Coronary artery (tissue), 2 donors: ENCODE measurements at regions not wholly inside any gene's neighbourhood (a gene's known extent, or its start where the extent isn't known, plus 50 kb on each side); places are given as distances from the start of the nearest gene placed in this dataset.

Experiments
- DNase-seq: peaks from one replicate; pipeline ENCODE4 v3.0.0-alpha.2; 2017; ENCODE audit warnings: low spot score
- H3K27ac ChIP-seq, 2 donors: fragments of 200-600 bp; sonication (generic); one replicate each; pipeline ENCODE4 v1.5.1; 2016 to 2019
- H3K4me3 ChIP-seq: fragments of 200-600 bp; sonication (generic); 2 replicates; pipeline ENCODE4 v1.5.1; 2016; ENCODE audit warnings: mild to moderate bottlenecking, moderate library complexity
- CTCF ChIP-seq: fragments of 200-600 bp; sonication (generic); IDR thresholded peaks from one replicate; pipeline ENCODE4 v1.5.1; 2019; ENCODE audit warnings: antibody characterized with exemption

- TF ChIP-seq CTCF: no peak
- Histone ChIP-seq H3K4me3 (no peak overlapping the region), H3K27ac (no peak overlapping the region)
- no peak for DNase-seq
Measured at GRCh38 chr16:72711823-72712222, 336.1 kb downstream of the ZFHX3 start.

- no peak for DNase-seq
- TF ChIP-seq CTCF: no peak
- Histone ChIP-seq H3K27ac (no peak overlapping the region), H3K4me3 (no peak overlapping the region)
Measured at GRCh38 chr16:72705801-72706200, 342.1 kb downstream of the ZFHX3 start.

GRCh38 chr16:72704746-72705372 lies 343.1 kb downstream of the ZFHX3 start:
- H3K4me3 ChIP-seq: no peak overlapping the region
- no peak for TF ChIP-seq CTCF
- no peak for DNase-seq
- H3K27ac ChIP-seq: no peak overlapping the region

- no peak for TF ChIP-seq CTCF
- no peak for DNase-seq
Measured at GRCh38 chr16:72689851-72690250, 358.1 kb downstream of the ZFHX3 start.

GRCh38 chr16:72680732-72681131 lies 367.2 kb downstream of the ZFHX3 start:
- H3K4me3 ChIP-seq: no peak overlapping the region
- no peak for TF ChIP-seq CTCF
- H3K27ac ChIP-seq: no peak overlapping the region
- no peak for DNase-seq

More at GRCh38 chr16:72689851-72690250, 358.1 kb downstream of the ZFHX3 start:
- no peak overlapping the region for H3K4me3 ChIP-seq
- no peak overlapping the region for H3K27ac ChIP-seq

- DNase-seq: no peak
- no peak overlapping the region for H3K27ac ChIP-seq
- no peak overlapping the region for H3K4me3 ChIP-seq
- no peak for TF ChIP-seq CTCF
Measured at GRCh38 chr16:72679856-72680255, 368.1 kb downstream of the ZFHX3 start.

- DNase-seq: no peak
- TF ChIP-seq CTCF: no peak
- H3K27ac ChIP-seq: no peak overlapping the region
- H3K4me3 ChIP-seq: no peak overlapping the region
Measured at GRCh38 chr16:72677662-72678447, 370.1 kb downstream of the ZFHX3 start.
